ENCODE measurements at regions not wholly inside any gene's neighbourhood (a gene's known extent, or its start where the extent isn't known, plus 50 kb on each side); places are given as distances from the start of the nearest gene placed in this dataset.
"Not testable (repeated sequence)": the region's sequence is repeated elsewhere in the genome, so short reads cannot be mapped to it uniquely, and the experiment has no call there.

DNA sequence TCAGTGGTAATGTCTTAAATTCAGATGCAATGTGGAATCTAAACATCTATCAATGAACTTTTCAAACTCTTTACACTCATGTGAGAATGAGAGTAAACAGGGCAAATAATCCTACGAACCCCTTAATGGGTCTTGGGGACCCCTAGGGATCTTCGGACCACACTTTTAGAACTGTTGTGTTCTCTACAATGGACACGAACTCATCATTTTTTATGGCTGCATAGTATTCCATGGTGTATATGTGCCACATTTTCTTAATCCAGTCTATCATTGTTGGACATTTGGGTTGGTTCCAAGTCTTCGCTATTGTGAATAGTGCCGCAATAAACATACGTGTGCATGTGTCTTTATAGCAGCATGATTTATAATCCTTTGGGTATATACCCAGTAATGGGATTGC lies 148.0 kb upstream of the PTPN1 start:
- not testable (repeated sequence) for DNase-seq

DNA sequence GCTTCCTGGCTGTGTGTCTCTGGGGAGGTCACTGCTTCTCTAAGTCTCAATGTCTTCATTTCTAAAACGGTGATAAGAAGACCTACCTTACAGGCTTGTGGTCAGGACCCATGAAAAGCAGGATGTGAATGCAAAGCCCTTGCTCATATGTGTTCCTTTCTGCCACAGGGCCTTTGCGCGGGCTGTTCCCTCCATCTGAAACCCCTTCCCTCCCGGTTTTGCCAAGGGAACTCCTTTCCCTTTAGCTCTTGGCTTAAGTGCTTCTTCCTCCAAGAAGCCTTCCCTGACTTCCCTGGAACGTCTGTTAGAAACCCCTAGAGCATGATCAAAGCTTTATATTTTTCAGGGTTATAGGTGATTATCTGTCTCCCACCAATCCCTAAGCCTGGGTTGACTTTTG lies 147.2 kb upstream of the PTPN1 start:
- DNase-seq = no peak

DNA sequence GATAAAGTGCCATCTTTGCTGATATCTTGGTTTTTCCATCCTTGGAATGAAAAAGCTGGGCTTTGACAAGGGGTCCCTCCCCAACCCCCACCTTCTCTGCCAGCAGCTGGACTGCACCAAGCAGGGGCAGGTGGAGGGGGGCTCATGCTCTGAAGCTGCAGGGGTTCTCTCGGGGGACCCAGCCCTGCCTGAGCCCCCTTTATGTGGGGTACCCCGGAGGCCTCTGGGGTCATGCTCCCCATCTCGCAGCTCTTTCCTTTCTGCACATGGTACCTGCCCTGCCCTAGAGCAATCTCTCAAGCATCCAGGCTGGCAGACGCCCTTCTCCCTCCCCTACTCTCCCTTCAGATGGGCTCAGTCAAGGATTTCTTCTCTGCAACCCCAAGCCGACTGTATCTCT lies 146.7 kb upstream of the PTPN1 start:
- no peak for DNase-seq

DNA sequence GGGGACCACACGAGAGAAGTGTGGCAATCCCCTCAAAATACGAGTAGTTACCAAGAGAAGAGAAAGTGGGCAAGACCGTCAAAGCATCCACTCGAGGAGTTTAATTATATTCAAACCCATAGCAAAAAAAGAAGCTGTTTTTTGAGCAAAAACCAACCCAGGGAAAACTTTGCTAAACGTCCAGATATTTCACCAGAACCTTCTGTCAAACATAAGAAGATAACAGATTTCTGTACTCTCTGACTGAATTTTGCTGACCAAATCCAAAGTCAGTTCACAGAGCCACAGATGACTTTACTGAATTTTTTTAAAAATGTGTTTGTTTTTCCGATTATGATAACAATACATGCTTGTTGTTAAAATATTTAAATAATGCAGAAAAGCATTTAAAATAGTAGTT lies 145.6 kb upstream of the PTPN1 start:
- no peak for DNase-seq

DNA sequence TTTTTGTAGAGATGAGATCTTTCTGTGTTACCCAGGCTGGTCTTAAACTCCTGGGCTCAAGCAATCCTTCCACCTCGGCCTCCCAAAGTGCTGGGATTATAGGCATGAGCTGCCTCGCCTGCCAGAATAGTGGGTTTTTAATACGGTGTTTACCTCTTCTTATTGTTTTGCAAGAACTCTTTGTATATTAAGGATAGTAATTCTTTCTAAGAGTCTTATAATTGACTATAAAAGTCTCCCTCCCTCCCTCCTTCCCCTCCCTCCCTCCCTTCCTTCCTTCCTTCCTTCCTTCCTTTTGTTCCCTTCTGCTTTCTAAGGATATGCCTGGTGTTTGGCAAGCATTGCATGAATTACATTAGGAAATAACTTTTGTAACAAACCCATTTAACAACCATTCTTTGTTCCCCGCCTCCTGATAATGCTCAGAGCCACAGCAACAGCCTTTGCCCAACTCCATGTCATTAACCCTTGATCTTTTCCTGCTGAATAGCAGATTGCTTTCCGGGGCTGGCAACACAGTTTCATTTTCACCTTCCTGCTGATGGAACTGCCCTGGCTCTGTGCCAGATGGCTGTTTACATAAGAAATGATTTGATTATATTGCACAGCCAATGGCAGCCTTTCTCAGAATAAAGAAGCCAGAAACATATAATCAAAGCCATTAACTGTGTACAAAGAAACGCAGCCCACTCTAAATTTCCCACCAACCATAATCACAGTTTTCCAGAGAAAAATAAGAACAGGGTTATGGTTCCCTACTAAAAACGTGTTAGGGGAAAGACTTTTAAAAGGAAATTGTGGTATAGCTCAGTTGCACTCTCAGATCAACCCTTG lies 143.7 kb upstream of the PTPN1 start:
- DNase-seq = peak; percentile 95 to 97

DNA sequence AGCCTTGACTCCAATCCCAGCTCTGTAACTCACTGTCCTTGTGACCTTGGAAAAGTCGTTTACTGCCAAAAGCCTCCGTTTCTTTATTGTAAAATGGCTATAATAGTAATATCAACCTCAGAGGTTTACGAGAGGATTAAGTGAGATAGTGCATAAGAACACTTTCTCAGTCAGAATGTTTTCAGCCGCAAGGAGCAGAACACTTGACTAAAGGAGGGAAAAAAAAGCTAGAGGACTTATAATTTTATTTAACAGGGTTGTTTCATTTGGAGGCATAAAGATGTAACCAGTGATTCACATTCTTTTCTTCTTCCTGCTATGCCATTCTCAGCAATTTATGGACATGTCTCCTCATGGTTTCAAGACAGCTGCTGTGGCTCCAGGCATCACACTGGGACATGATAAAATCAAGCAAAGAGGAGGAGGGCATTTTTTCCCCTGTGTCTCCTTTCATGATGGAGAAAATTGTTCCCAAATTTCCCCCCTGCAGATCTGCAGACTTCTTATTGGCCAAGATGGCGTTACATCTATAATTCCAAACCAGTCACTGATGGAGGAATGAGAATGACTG lies 143.0 kb upstream of the PTPN1 start:
- DNase-seq = no peak

DNA sequence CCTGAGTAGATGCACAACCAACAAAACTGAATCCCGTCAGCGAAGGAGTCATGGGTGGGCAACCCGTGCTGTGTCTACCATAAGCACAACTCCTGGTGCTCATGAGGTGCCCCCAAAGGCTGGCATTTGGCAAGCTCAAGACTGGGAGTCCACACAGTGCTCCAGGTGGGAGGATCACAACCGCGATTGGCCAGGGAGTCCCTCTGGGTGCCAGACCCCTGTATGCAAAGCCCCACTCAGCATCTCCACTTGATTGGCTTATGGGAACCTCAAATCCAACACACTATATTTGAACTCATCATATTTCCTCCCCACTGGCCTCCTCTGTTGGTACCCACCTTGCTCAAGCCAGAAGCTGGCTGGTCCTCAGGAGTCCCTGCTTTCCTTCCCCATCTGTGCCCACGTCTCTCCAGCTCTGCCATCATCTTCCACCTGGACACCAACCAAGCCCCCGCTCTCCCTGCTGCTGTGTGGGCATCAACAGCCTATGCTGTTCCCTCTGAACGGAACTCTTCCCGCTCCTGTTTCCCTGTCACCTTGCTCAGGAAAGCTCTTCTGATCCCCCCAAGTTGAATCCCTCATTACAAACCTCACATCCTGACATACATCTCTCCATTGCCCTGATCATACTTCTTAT lies 142.3 kb upstream of the PTPN1 start:
- DNase-seq = no peak

DNA sequence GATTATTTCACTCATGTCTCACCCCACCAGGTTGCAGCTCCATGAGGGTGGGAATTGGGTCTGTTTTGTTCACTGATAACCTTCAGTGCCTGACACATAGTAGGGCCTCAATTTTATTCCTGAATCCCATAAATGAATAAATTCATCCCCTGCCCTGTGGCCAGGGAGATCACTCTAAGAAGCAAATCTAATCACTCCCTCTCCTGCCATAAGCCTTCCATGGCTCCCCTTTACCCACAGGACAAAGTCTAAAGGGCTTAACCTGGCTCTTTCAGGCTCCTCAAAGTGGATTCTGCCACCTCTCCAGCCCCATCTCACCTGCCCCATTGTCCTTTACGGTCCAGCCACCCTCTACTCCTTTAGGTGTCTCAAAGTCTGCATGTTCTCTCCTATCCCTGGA lies 141.8 kb upstream of the PTPN1 start:
- DNase-seq = no peak

DNA sequence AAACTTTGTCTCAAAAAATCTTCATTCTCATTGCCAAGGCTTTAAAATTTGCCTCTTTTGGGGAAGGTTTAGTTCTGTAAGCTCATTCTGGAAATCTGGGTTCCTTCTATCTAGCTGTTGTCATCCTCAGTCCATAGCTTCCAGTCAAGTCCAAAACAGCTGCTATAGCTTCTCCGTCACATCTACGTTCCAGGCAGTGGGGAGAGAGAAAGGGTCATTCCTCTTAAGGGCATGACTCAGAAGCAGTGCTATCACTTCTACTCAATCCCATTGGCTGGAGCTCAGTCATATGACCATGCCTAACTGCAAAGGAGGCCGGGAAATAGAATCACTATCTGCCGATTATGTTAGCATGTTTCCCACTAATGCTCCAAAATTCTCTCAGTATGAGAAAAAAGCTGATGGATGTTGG lies 141.4 kb upstream of the PTPN1 start:
- DNase-seq = no peak

DNA sequence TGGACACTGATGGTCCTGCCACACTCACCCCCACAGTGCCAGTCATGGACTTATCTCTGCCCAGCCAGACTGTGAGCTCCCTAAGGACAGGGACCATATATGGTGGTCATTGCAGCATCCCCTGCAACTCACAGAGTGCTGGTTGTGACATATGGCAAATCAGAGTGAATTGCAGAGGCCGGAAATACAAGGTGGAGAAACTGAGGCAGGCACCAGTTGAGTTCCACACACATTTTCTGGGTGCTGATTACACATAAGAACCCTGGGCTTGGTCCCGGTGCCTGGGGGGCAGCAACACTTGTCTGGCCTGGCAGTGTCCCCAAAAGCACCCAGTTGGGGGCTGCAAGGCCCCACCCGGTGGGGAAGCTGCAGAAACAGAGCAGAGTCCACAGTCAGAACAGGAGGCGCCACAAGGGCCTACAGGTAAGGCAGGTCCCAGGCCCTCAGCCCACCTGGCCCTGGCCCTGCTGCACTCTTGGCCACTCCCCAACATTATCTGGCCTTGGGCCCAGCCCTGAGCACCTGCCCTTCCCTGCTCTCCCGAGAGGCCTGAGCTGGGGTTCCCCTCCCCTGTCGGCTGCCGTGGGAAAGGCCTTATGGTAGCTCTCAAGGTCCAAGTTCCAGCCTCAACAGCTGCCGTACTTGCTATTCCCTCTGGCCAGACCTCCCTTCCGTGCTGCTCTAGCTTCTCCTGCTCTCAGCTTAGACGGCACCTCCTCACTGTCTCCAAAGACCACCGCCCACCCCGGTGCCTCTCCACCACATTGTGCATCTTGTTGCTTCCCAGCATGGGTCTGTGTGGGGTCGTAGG lies 140.8 kb upstream of the PTPN1 start:
- peak in 1 of 2 experiments; percentile 55 for DNase-seq

DNA sequence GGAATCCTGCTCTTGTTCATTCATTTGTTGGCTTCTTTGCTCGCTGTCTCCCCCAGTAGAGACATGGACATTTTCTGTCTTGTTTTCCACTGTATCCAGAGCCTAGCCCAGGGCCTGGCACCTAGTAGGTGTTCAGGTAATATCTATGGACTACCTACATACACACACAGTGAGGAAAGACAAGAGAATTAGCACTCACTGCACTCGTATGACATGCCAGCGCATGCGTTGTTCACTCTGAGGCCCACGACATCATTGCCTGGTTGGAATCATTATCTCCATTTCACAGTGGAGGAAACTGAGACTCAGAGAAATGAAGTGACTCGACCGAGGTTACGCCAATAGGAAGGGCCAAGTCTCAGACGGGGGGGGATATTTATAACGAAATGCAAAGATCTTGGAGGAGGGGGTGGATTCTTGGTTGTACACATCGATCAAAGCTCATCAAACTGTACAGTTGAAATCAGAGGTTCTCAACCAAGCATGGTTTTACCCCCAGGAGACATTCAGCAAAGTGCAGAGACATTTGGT lies 140.1 kb upstream of the PTPN1 start:
- DNase-seq = no peak

DNA sequence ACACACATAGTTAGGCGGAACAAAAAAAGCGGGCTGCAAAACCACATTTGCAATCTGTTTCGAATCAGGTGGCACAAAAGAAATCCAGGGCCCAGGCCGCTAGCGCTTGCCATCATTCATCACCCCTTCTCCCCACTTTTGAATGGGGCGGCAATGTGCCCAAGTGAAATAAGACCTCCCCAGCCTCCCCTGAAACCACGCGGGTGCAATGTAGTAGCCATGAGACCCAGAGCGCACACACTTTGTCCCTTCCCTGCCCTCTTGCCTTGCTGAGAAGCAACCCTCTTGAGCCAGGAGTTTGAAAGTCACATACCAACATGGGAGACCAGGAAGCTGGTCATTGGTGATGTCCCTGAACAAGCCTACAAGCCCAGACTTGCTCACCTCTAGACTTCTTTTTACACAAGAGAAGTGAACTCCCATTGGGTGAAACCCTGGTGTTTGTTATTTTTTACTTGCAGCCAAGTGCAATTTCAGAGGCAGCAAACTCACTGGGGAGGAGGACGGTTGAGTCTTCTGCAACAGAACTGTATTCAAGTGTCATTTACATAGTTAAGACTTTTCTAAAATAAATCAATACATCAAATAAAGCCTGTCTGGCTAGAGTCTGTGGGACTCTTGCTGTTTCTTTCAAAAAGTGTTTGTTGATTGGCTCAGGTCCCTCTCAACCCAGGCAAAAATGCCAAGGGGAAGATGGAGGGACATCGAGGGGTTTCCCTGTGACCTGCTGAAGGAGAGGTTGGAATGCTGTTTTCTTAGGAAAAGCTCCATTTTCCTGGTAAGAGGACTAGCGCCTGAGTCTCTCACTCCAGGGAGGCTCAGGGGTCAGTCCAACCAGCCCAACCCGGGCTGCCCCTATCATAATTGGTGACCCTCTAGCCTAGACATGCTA lies 138.1 kb upstream of the PTPN1 start:
- DNase-seq = no peak

DNA sequence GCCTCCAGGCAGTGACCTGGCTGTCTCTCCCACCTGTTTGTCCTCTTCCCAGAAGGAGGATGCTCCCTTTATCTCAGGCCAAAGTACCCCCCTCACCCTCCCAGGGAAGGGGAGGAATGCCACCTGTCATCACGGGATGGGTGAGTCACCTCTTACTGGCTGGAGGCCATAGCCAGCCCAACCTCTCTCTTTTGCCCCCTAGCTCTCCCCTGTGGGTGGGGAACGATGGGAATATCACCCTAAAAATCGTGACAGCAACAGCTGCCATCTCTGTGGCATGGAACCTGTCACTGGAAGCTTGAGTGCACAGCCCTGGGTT lies 137.5 kb upstream of the PTPN1 start:
- no peak for DNase-seq

DNA sequence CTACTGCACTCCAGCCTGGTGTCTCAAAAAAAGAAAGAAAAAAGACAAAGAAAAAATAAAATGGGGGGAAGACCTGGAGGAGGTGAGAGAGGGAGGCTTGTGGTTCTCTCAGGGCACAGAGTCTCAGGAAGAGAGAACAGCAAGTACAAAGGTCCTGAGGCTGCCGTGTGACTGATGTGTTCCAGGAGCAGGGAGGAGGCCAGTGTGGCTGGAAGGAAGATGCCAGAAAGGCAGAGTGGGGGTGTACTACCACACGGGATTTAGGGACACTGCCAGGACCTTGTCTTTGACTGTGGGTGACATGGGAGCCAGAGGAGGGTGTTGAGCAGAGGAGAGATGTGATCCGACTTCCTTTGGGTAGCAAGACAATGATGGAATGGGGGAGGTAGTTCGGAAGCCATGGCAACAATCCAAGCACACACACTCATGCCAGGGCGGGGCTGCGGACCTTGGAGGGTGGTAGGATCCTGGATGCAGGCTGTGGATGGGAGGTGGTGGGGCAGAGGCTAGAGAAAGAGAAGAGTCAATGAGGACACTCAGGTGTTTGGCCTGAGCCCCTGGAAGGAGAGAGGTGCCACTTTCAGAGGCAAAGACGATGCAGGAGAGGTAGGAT lies 136.4 kb upstream of the PTPN1 start:
- DNase-seq = no peak

DNA sequence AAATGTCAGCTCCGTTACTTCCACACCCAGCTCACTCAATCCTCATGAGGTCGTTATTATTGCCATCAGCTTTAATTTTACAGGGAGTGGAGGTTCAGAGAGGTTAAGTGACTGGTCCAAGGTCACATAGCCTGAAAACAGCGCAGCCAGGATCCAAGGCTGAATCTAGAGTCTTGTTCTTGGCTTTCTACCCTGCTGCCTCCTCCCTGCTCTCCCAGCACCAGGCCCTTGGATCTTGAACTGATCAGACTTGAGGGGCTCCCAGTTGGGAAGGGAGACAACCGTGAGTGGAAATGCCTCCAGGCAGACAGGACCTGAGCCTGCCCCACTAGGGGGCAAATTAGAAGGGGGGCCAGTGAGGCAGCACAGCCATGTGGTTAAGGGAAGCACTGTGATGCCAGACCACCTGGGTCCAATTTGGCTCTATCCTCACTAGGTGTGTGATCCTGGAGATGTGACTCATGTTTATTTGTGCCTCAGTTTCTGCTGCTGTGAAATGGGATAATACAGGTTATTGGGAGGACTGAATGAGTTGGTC lies 135.6 kb upstream of the PTPN1 start:
- no peak for DNase-seq

DNA sequence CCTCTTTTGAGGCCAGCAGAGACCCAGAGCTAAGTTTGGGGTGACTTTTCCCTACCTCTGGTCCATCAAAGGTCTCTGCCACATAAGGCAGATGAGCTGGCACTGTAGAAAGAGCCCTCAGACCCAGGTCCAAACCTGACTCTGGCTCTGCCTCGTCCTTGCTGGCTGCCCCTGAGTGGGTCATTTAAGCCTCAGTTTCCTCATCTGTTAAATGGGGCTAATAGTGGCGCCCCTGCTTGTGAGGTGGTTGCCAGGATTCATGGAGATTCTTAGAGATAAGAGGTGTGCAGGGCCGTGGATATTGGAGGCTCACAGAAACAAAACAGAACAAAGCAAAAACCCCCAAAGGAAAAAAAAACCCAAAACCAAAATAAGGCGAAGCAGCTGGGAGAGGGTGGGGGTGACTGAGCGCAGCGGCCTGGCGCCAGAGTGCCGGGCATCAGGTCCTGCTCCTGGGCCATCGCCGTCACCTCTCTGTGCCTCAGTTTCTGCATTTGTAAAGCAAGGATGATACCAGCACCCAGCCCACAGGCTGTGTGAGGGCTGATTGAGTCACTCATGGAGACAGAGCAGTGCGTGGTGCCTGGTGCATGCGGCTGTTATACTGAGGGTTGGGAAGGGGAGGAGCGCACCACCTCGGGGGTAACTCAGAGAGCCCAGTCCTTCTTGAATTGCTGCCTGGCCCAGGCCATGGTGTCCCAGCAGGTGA lies 133.8 kb upstream of the PTPN1 start:
- no peak for DNase-seq

DNA sequence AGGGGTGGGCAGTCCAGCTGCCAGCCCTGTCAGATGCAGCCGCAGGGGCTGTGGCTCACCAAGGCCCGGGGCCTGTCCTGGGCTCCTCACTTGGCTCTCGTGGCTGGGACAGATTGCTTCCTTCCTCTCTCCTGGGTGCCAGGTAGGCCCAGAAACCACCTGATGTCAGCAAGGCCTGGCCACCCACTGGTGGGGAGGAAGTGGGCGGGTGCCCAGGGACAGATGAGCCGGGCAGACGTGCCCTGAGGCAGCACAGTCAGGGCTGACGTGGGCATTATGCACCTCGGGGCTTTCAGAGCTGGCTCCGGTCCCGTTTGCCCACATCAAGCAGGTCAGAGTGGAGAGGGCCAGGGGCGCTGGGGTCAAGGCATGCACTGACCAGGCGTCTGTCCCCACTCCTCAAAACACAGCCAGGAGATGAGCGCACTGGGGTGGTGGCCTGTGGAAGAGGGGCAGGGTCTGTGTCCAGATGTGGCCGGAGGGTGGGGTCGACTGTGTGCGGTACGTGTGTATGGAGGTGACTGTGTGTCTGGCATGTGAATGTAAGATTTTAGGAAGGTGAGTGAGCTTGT lies 133.2 kb upstream of the PTPN1 start:
- DNase-seq = peak in 1 of 2 experiments; percentile 13

DNA sequence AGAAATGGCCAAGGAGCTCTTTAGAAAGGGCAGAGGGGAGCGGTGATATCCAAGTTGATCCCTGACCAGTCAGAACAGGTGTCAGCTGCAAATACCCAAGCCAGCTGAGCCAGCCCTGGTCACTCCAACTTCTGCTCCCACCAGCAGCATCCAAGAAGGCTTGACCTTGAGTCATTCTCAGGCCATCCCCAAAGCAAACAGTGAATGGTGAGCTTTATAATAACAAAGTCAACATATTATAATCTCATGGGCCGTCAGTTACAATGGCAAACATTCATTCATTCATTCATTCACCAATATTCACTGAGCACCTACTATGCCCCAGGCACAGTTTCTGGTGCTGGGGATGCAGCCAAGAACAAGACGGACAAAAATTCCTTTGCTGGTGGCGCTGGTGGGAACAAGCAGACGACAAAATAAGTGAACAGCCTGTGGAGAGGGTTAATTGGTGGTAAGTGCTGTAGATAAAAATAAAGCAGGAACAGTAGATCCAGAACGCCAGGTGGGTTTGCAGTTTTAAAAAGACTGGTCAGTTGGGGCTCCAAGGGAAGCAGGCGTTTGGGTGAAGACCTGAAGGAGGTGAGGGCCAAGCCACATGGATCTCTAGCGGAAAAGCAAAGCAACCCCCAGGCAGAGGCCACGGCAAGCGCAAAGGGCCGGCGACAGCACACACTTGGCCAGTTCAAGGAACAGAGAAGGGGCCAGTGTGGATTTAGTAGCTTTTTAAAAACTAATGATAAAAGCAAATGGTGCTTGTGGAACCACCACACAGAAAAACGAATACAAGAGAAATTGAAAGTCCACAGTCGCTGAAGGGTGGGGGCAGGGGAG lies 131.8 kb upstream of the PTPN1 start:
- no peak for DNase-seq

All from NCI-H2081 (cell line).